Heart right ventricle (tissue), 16 donors: ENCODE measurements at regions not wholly inside any gene's neighbourhood (a gene's known extent, or its start where the extent isn't known, plus 50 kb on each side); places are given as distances from the start of the nearest gene placed in this dataset.

Source experiments
- ATAC-seq, 8 donors: fragments of 200-7000 bp; cut with Tn5 transposase; one replicate each; pipeline ENCODE4 v1.9.1; 2020; ENCODE audit warnings: mild to moderate bottlenecking in 8 of 8, moderate library complexity in 8 of 8, moderate number of reproducible peaks in 1 of 8
- DNase-seq, 2 donors: peaks; one replicate each; pipeline ENCODE4 v3.0.0-alpha.2; 2020
- H3K27ac ChIP-seq, 10 donors: fragments of 200-600 bp; sonication (generic) in 2 of 10; one replicate each; pipeline versions ENCODE4 v1.5.0 to v1.8.0; 2020 to 2022; ENCODE audit warnings: mild to moderate bottlenecking in 3 of 10
- H3K27me3 ChIP-seq, 7 donors: fragments of 200-600 bp; one replicate each; pipeline ENCODE4 v1.8.0; 2021 to 2022; ENCODE audit warnings: mild to moderate bottlenecking in 2 of 7
- H3K36me3 ChIP-seq, 9 donors: fragments of 200-600 bp; sonication (generic) in 1 of 9; one replicate each; pipeline versions ENCODE4 v1.5.0 to v1.8.0; 2020 to 2022; ENCODE audit warnings: mild to moderate bottlenecking in 2 of 9
- H3K4me1 ChIP-seq, 9 donors: fragments of 200-600 bp; sonication (generic) in 1 of 9; one replicate each; pipeline versions ENCODE4 v1.5.0 to v1.8.0; 2020 to 2022; ENCODE audit warnings: mild to moderate bottlenecking in 4 of 9
- H3K4me3 ChIP-seq, 10 donors: fragments of 200-600 bp; sonication (generic) in 2 of 10; one replicate each; pipeline versions ENCODE4 v1.5.0 to v1.8.0; 2020 to 2022; ENCODE audit warnings: mild to moderate bottlenecking in 7 of 10, moderate library complexity in 2 of 10
- H3K9me3 ChIP-seq, 11 donors: fragments of 200-600 bp in 10 of 11; sonication (generic) in 2 of 11; one replicate each; pipeline versions ENCODE4 v1.5.0 to v1.8.0; 2013 to 2022; ENCODE audit warnings: mild to moderate bottlenecking in 2 of 11, control low read depth in 1 of 11, moderate library complexity in 1 of 11
- CTCF ChIP-seq, 9 donors: fragments of 200-600 bp; sonication (generic) in 2 of 9; IDR thresholded peaks; one replicate each; pipeline versions ENCODE4 v1.5.0 to v1.8.0; 2021 to 2022; ENCODE audit warnings: antibody characterized with exemption in 9 of 9, mild to moderate bottlenecking in 5 of 9, moderate library complexity in 1 of 9
- WGBS, 2 donors: extraction: QIAGEN DNeasy Blood & Tissue Kit; methylation state at CpG; one replicate each; pipeline ENCODE4 v1.1.7; 2013; ENCODE audit warnings: inconsistent platforms in 1 of 2; 5-methylcytosine and 5-hydroxymethylcytosine counted together
- intact Hi-C, 10 donors: fragments of 100-400 bp; cut with DNase I; formaldehyde crosslinking; loops; one replicate each; pipeline versions ENCODE4 v1.11.1 to v1.14.2; 2022
- donor health status: Arrhythmogenic right ventricular cardiomyopathy.
- donor health status: ischemic (EF 13 %, LVEDD 7.1; RV severe dilation, severe dysfunction).
- donor health status: healthy with polysubstance abuse.
- donor health status: DM: no; HTN: yes; CAD: no.
- donor health status: DM: no; HTN: no; CAD: no.
- donor health status: ischemic (EF 25% LVEDD 6.9; RV normal size, moderate dysfunction).
- donor health status: ischemic (EF 25% LVEDD 5.7; RV mildly dilated, moderate dysfunction).
- donor health status: healthy.
- donor health status: DM: yes; HTN: yes; CAD: no.
- donor health status: Ischemic cardiomyopathy.
- donor health status: ischemic (EF 35%, LVEDD 5.7; RV mildly dilated, moderate dysfunction).
- donor health status: nonischemic (EF 11% LVEDD 7.7; RV severe dilation, severe dysfunction).
- donor health status: DM: yes; HTN: yes; CAD: no.
- donor health status: PGD.
- donor health status: ischemic (EF 29% LVEDD 5.4; RV normal size, mild dysfunction).
- donor health status: nonischemic (EF 23%, LVEDD 6.1; RV moderate dilation, normal function).

GRCh38 chr9:109591691-109592090 lies 93.6 kb upstream of the PTPN3 start:
- TF ChIP-seq CTCF (IDR thresholded peaks at IDR 0.05) = no peak
- 45 to 50% methylated on average over 2 of the region's 2 CpGs for WGBS, 2 donors
- H3K4me1 ChIP-seq = peaks cover 0 to 30% (median 0%) of the 10 kb centered on the region in 9 donors
- H3K4me3 ChIP-seq = no peak overlapping the region
- H3K9me3 ChIP-seq = peaks cover 0 to 8% (median 4%) of the 10 kb centered on the region in 11 donors
- no peak for ATAC-seq
- no peaks in the 10 kb centered on the region for H3K27me3 ChIP-seq
- no peak overlapping the region for H3K27ac ChIP-seq
- no peaks in the 10 kb centered on the region for H3K36me3 ChIP-seq
- intact Hi-C loops = no loop called here
- DNase-seq = no peak

GRCh38 chr9:109593612-109594011 lies 95.5 kb upstream of the PTPN3 start:
- Histone ChIP-seq H3K27ac (no peak overlapping the region), H3K9me3 (peaks cover 0 to 8% (median 4%) of the 10 kb centered on the region in 11 donors), H3K4me1 (peaks cover 0 to 16% (median 0%) of the 10 kb centered on the region in 9 donors), H3K27me3 (no peaks in the 10 kb centered on the region), H3K4me3 (no peak overlapping the region), H3K36me3 (no peaks in the 10 kb centered on the region)
- WGBS, 2 donors = 90 to 91% methylated on average over 5 of the region's 5 CpGs
- no peak for TF ChIP-seq CTCF (IDR thresholded peaks at IDR 0.05)
- intact Hi-C loops = no loop called here
- ATAC-seq = no peak
- DNase-seq = no peak

- WGBS, 2 donors = 79 to 88% methylated on average over 3 of the region's 3 CpGs
- TF ChIP-seq CTCF (IDR thresholded peaks at IDR 0.05) = no peak
- no peaks in the 10 kb centered on the region for H3K27me3 ChIP-seq
- H3K9me3 ChIP-seq = peaks cover 0 to 10% (median 0%) of the 10 kb centered on the region in 11 donors
- no peak for DNase-seq
- H3K27ac ChIP-seq = no peak overlapping the region
- H3K4me3 ChIP-seq = no peak overlapping the region
- no peaks in the 10 kb centered on the region for H3K4me1 ChIP-seq
- intact Hi-C loops = no loop called here
- no peaks in the 10 kb centered on the region for H3K36me3 ChIP-seq
- ATAC-seq = no peak
These were observed 99.4 kb upstream of the PTPN3 start for GRCh38 chr9:109597496-109597895.

GRCh38 chr9:109599131-109599530 lies 101.0 kb upstream of the PTPN3 start:
- no peak for TF ChIP-seq CTCF (IDR thresholded peaks at IDR 0.05)
- WGBS, 2 donors = 98 to 99% methylated on average over 2 of the region's 2 CpGs
- Histone ChIP-seq H3K36me3 (no peaks in the 10 kb centered on the region), H3K9me3 (peaks cover 0 to 10% (median 0%) of the 10 kb centered on the region in 11 donors), H3K4me1 (no peaks in the 10 kb centered on the region), H3K27ac (no peak overlapping the region), H3K27me3 (no peaks in the 10 kb centered on the region), H3K4me3 (no peak overlapping the region)
- intact Hi-C loops = no loop called here
- no peak for DNase-seq
- no peak for ATAC-seq
